SK-N-MC (cell line): ENCODE measurements at regions not wholly inside any gene's neighbourhood (a gene's known extent, or its start where the extent isn't known, plus 50 kb on each side); places are given as distances from the start of the nearest gene placed in this dataset.

Source experiments
- EZH2 ChIP-seq: fragments of 200-600 bp; sonication (generic); IDR thresholded peaks from one replicate; pipeline ENCODE4 v1.6.1; 2017; ENCODE audit warnings: antibody characterized with exemption
- FOXP2 ChIP-seq: optimal IDR thresholded peaks from 2 replicates; pipeline ENCODE3; 2011; ENCODE audit warnings: mild to moderate bottlenecking, moderate library complexity; ENCODE audit not compliant: insufficient read depth; ENCODE audit errors: extremely low read length, control extremely low read depth
- POLR2AphosphoS5 ChIP-seq: IDR thresholded peaks from 2 replicates; pipeline ENCODE4 v1.6.1; 2012; ENCODE audit warnings: mild to moderate bottlenecking, low read depth, low read length, borderline replicate concordance

GRCh38 chr10:55168343-55168742, 367.3 kb upstream of the PCDH15 start:
- no peak for TF ChIP-seq POLR2AphosphoS5
- no peak for TF ChIP-seq EZH2
- no peak for TF ChIP-seq FOXP2
